ENCODE measurements at regions not wholly inside any gene's neighbourhood (a gene's known extent, or its start where the extent isn't known, plus 50 kb on each side); places are given as distances from the start of the nearest gene placed in this dataset.

DNA sequence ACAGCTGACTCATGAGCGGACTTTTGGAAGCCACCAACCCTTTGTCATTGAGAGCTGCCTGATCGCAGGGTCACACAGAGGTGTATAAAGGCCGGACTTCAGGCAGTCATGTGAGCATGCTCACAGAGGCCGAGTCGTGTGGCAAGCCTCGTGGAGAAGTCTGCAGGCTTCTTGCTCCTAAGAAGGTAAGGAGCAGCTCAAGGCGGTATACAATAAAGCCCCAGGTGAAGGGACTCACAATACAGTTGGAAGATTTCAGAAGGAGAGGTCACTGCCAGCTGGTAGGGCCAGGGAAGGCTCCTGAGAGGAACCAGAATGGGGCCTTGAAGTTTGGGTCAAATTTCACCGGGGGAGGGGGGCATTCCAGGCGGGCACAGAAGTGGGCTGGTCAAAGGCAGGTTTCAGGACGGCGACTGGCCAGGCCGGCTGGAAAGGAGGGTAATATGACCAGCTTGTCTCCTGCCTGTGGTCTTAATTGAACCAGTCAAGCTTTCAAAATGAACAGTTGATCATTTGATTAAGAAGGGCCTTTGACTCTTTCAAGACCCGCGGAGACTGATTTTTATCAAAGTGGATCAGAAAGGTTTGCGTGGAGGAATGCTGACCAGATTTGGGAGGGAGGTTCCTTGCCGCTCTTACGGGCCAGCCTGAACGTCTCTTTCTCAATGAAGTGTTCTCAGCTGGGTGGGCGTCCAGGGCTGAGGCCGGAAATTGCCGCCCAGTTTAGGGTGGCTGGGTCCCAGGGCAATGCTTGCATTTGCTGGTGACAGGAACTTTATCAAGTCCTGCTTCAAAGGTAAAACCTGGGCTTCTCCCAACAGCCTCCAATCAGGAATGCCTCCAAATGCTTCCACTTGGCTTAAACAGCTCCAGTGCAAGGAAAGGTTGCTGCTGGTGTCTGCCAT, 178.6 kb downstream of the EMX2 start:
- no peak for DNase-seq

GRCh38 chr10:117721873-117722272, 179.3 kb downstream of the EMX2 start:
- no peak for DNase-seq

- no peak for DNase-seq
Observed at GRCh38 chr10:117723343-117723742, 180.8 kb downstream of the EMX2 start.

DNA sequence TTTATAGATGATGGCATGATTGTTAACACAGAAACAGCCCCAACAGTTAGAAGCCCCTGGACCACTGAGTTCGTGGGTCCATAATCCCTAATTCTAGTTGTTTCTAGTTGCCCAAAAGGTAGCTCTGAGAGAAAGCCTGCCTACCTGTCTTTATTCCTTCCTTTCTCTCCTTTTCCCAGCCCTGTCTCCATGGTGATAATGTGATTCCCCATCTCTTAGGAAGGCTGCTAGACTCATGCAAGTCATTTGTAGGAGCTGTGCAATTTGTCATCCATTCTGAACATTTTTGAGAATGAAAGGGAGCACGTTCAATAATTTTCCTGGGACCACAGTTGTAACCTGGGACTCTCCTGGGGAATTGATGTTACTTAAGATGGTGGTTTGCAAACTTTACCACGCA, 183.4 kb downstream of the EMX2 start:
- no peak for DNase-seq

- no peak for DNase-seq
Observed at GRCh38 chr10:117726596-117727295, 184.2 kb downstream of the EMX2 start.

GRCh38 chr10:117727421-117727820, 184.9 kb downstream of the EMX2 start:
- DNase-seq: no peak

- no peak for DNase-seq
Observed at GRCh38 chr10:117728087-117728486, 185.5 kb downstream of the EMX2 start.

DNA sequence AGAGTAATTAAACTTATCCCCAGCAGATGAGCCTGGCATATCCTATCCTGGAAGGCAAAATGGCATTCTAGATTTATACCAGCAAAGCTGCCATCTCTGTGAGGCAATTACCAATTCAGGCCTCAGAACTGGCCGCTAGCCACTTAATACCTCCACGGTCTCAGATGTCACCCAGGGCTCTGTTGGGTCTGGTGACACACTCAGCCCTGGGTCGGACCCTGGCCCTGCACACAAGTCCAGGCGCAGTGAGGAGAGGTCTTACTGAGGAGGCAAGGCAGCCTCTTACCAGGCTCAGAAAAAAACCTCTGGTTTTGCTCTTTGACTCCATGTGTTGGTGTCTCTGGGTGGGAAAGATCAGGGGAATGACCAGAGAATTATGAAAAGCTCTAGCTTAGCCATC, 186.6 kb downstream of the EMX2 start:
- DNase-seq: no peak

- no peak for DNase-seq
Observed at GRCh38 chr10:117731121-117731791, 188.7 kb downstream of the EMX2 start.

DNA sequence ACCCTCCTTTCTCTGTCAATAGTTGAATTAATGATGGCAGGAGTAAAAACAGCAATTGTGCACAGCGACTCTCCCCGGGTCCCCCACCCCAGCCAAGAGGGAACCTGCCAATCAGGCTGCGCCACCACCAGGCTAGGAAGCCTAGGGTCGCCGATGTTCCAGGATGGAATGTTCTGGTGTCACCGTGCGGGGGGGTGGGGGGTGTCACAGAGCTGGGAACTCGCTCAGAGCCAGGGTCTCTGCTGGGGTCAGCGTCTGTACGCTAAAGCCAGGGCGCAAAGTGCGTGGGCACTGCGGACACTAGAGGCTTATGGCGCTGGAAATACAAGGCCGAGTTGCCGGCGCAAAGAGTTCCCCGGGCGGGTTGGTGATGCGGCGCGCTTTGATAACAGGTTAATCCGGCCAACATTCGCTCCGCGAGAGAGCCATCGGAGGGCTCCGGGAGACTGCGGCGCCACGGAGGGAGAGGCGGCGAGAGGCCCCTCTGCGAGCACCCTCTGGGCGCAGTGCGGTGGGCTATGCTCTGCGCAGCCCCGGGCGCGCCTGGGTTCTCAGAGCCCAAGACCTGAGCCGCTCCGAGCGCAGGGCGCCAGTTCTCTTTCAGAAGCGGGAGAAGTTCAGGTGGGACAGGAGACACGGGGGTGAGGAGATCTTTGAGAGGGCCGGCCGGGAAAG, 192.3 kb downstream of the EMX2 start:
- DNase-seq: no peak

DNA sequence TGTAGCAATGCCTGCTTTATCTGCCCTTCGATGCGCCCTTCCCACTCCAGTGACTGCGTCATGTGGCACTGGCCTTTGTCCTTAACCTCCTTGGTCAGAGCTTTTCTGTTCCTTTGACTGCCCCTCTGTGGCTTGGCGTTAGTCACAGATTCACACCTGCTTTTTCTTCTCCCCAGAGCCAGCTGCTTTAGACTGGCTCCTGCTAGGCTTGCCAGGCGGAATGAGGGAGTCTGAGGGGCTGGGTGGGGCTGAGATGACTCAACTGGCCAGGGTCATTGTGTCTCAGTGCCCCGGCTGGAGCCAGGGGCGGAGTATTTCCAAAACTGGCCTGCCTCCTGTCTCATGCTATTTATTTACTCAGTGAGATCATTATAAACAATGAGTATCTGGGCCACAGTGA, 194.1 kb downstream of the EMX2 start:
- no peak for DNase-seq

- DNase-seq: no peak
Observed at GRCh38 chr10:117740088-117740487, 197.5 kb downstream of the EMX2 start.

GRCh38 chr10:117740691-117741222, 198.2 kb downstream of the EMX2 start:
- no peak for DNase-seq

GRCh38 chr10:117741524-117741923, 199.0 kb downstream of the EMX2 start:
- peak; percentile 4 for DNase-seq

GRCh38 chr10:117743509-117743908, 201.0 kb downstream of the EMX2 start:
- DNase-seq: no peak

DNA sequence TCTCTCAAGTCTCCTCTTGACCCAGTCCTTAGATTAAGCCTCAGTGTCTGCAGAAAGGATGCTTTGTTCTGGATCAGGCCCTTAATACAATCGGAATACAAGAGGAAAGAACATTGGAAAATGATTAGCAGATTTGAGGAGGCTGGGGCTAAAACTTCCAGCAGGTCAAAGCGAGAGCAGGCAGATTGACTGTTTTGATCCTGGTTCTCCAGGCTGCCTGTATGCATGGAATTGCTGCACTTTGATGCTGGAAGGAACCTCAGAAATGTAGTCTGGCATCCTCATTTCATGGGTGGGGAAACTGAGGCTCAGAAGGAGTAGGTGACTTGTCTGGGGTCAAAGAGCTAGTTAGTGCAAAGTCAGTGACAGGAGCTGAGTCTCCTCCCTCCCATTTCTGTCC, 202.8 kb downstream of the EMX2 start:
- DNase-seq: no peak

GRCh38 chr10:117746541-117747448, 204.2 kb downstream of the EMX2 start:
- DNase-seq: no peak

DNA sequence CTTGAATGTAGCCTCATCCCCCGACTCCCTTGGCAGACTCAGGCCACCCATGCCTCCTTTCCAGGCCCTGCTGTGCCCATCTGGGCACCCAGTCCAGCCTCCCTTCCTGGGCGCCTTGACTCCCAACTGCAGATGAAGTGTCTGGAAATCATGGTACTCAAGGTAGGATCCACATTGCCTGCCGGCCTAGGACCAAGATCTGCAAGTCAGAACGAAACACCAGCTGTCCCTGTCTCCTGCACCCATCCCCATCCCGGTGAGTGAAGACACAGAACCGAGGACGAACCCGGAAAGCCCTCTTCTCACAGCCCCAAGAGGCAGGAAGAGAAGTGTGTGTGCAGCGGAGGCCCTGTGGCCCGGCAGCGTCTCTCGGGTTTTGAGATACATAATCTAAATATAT, 205.1 kb downstream of the EMX2 start:
- DNase-seq: no peak

DNA sequence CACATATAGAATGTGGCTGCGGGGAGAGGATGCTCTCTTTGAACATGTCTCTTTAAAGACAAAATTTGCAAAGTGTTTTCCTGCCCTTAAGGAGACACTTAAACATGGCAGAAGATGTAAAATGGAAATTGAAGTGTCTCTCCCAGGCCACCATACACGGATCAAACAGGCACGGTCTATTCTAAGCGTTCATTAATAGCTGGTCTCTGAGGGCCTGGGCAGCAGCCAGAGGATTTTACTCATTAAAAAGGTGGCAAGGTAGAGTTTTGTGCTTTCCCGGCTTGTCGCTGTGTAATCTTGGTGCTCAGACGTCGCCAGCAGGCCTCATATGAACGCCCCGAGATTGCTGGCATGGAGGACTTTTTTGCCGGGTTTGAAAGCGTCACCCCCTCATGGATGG, 205.5 kb downstream of the EMX2 start:
- no peak for DNase-seq

GRCh38 chr10:117750616-117751015, 208.1 kb downstream of the EMX2 start:
- no peak for DNase-seq

DNA sequence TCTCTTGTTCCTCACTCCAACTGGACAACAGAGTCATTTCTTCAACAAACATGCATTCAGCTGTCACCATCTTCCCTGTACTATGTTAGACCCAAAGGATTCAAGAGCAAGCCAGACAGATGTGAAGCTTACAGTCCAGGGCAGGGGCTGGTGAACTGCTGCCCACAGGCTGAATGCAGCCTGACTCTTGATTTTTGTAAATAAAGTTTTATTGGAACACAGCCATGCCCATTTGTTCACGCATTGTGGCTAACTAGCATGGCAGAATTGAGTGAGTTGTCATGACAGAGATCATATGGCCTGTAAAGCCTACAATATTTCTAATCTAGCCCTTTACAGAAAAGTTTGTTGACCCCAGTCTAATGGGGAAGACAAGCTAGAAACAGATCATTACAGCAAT, 208.7 kb downstream of the EMX2 start:
- DNase-seq: no peak

DNA sequence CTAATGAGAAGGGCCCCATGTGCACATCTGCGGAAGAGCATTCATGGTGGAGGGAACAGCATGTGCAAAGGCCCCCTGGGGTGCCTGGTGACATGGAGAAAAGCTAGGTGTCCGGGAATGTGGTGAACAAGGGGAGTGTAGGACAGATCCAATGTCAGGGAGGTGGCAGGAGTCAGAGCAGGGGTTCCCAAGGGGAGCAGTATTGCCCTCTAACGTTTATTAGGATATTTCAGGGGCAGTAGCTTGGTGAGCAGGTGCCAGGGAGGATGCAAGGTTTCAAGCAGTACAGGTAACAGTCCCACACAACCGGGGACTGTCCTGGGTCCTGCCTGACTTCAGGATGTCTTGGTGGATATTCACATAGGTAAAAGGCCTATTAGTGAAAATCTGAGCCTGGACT, 209.6 kb downstream of the EMX2 start:
- DNase-seq: no peak
